ENCODE measurements at regions not wholly inside any gene's neighbourhood (a gene's known extent, or its start where the extent isn't known, plus 50 kb on each side); places are given as distances from the start of the nearest gene placed in this dataset.
A peak's percentile ranks its signal among the peaks of the same experiment; 100 is the strongest.

DNA sequence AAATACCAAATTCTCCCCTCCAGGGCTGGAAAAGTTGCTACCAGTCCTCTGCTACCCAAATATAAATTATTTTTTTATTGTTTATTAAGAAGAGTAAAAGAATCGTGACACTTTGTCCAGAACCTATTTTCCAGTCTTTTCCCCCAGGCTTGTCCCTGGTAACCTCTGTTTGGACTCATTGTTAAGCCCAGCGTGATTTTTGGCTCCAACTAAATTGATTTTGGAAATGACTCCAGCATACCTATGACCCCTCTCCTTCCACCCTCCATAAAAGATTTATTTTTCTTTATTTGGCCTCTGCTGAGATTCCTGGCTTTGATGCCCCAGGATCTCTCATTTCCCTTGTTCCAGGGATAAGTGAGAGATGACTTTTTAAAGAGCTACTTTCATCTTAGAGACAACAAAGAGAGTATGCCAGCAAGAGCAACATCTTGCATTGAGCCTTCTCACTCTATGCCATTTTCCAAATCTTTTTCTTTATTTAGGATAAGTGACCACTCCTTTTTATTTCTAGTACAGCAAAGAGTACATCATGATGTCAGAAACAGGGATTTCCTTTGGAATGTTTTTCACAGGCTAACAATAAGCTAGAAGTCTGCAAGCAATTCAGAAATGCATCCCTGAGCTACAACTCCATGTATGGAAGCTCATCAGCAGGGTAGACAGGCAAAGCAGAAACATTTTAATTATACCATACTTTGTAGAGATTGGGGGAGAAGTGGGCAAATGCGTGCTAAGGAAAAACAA lies 75.8 kb downstream of the DAD1 start:
- TF ChIP-seq, protein P1, sequence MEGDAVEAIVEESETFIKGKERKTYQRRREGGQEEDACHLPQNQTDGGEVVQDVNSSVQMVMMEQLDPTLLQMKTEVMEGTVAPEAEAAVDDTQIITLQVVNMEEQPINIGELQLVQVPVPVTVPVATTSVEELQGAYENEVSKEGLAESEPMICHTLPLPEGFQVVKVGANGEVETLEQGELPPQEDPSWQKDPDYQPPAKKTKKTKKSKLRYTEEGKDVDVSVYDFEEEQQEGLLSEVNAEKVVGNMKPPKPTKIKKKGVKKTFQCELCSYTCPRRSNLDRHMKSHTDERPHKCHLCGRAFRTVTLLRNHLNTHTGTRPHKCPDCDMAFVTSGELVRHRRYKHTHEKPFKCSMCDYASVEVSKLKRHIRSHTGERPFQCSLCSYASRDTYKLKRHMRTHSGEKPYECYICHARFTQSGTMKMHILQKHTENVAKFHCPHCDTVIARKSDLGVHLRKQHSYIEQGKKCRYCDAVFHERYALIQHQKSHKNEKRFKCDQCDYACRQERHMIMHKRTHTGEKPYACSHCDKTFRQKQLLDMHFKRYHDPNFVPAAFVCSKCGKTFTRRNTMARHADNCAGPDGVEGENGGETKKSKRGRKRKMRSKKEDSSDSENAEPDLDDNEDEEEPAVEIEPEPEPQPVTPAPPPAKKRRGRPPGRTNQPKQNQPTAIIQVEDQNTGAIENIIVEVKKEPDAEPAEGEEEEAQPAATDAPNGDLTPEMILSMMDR (IDR thresholded peaks at IDR 0.05; ENCODE audit: low read depth, low read length) = no peak
- no peak overlapping the region for H3K4me3 ChIP-seq (ENCODE audit: low read depth, low read length)
- DNase-seq (ENCODE audit: low read depth, low spot score) = peak; percentile 37
- in situ Hi-C loops (cut with HindIII; ENCODE audit: low sequenced_read_pairs) = no loop called here

- in situ Hi-C loops (cut with HindIII; ENCODE audit: low sequenced_read_pairs) = no loop called here
- TF ChIP-seq, protein P1 (IDR thresholded peaks at IDR 0.05; ENCODE audit: low read depth, low read length) = no peak
- DNase-seq (ENCODE audit: low read depth, low spot score) = no peak
- no peak overlapping the region for H3K4me3 ChIP-seq (ENCODE audit: low read depth, low read length)
These were observed 76.8 kb downstream of the DAD1 start for GRCh38 chr14:22512106-22512814.

DNA sequence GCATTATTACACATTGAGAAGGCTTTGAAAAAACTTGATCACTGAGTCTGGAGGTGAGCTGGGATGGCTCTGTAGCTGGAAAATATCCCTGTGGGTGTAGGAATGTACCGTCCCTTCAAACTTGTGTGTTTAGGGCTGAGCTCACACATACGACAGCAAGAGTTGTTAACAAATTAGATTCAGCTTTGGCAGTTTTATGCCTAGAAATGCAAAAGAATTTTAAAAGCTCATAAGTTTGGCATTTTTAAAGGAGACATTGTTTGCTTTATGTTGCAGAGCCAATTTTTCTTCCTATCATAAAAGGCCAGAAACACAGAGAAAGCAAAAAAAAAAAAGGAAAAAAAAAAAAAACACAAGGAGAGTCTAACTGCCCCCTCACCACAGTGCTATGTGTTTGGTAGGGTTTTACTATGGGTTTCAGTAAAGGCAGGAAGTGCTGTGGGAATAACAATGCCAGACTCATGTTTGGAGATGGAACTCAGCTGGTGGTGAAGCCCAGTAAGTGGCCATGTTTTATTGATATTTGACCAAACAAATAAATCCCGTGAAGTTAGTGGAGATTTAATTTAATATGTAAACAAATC lies 78.4 kb downstream of the DAD1 start:
- TF ChIP-seq, protein P1 (IDR thresholded peaks at IDR 0.05; ENCODE audit: low read depth, low read length) = no peak
- peak; percentile 50 for DNase-seq (ENCODE audit: low read depth, low spot score)
- H3K4me3 ChIP-seq (ENCODE audit: low read depth, low read length) = no peak overlapping the region
- in situ Hi-C loops (cut with HindIII; ENCODE audit: low sequenced_read_pairs) = no loop called here

GRCh38 chr14:22509751-22510300 lies 79.2 kb downstream of the DAD1 start:
- DNase-seq (ENCODE audit: low read depth, low spot score) = no peak
- in situ Hi-C loops (cut with HindIII; ENCODE audit: low sequenced_read_pairs) = no loop called here
- no peak overlapping the region for H3K4me3 ChIP-seq (ENCODE audit: low read depth, low read length)
- TF ChIP-seq, protein P1 (IDR thresholded peaks at IDR 0.05; ENCODE audit: low read depth, low read length) = no peak

- DNase-seq (ENCODE audit: low read depth, low spot score) = no peak
- in situ Hi-C loops (cut with HindIII; ENCODE audit: low sequenced_read_pairs) = no loop called here
- TF ChIP-seq, protein P1 (IDR thresholded peaks at IDR 0.05; ENCODE audit: low read depth, low read length) = no peak
- H3K4me3 ChIP-seq (ENCODE audit: low read depth, low read length) = no peak overlapping the region
These were observed 79.9 kb downstream of the DAD1 start for GRCh38 chr14:22509036-22509709.

- H3K4me3 ChIP-seq (ENCODE audit: low read depth, low read length) = no peak overlapping the region
- DNase-seq (ENCODE audit: low read depth, low spot score) = no peak
- TF ChIP-seq, protein P1 (IDR thresholded peaks at IDR 0.05; ENCODE audit: low read depth, low read length) = no peak
- in situ Hi-C loops (cut with HindIII; ENCODE audit: low sequenced_read_pairs) = no loop called here
These were observed 80.4 kb downstream of the DAD1 start for GRCh38 chr14:22508662-22509035.

Data from astrocyte of the spinal cord (primary cell).